ENCODE measurements at regions not wholly inside any gene's neighbourhood (a gene's known extent, or its start where the extent isn't known, plus 50 kb on each side); places are given as distances from the start of the nearest gene placed in this dataset.

DNA sequence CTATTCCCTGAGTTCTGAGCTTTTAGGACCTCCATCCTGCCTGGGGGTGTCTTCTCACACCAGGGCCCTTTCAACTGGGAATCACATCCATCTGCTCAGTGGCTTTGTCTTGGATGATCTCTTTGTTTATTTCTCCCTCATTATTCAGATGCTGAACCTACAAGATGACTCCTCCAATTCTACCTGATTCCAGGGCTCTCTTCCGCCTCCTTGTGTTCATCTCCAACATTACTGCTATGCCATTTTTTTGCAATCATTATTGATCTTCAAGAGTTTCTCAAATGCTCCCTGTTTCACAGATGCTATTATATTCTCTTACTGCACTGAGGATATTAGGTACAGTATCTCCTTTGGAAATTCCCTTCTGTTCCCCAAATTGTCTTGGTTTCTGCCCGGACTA is 307.7 kb downstream of the SHANK2 start (continued):
- TF ChIP-seq, protein P1, sequence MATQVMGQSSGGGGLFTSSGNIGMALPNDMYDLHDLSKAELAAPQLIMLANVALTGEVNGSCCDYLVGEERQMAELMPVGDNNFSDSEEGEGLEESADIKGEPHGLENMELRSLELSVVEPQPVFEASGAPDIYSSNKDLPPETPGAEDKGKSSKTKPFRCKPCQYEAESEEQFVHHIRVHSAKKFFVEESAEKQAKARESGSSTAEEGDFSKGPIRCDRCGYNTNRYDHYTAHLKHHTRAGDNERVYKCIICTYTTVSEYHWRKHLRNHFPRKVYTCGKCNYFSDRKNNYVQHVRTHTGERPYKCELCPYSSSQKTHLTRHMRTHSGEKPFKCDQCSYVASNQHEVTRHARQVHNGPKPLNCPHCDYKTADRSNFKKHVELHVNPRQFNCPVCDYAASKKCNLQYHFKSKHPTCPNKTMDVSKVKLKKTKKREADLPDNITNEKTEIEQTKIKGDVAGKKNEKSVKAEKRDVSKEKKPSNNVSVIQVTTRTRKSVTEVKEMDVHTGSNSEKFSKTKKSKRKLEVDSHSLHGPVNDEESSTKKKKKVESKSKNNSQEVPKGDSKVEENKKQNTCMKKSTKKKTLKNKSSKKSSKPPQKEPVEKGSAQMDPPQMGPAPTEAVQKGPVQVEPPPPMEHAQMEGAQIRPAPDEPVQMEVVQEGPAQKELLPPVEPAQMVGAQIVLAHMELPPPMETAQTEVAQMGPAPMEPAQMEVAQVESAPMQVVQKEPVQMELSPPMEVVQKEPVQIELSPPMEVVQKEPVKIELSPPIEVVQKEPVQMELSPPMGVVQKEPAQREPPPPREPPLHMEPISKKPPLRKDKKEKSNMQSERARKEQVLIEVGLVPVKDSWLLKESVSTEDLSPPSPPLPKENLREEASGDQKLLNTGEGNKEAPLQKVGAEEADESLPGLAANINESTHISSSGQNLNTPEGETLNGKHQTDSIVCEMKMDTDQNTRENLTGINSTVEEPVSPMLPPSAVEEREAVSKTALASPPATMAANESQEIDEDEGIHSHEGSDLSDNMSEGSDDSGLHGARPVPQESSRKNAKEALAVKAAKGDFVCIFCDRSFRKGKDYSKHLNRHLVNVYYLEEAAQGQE (IDR thresholded peaks at IDR 0.05) = no peak
- no peak for TF ChIP-seq GABPA (IDR thresholded peaks at IDR 0.05 in 1 of 2, conservative IDR thresholded peaks at IDR 0.05 in 1 of 2)
- TF ChIP-seq HNF4G (IDR thresholded peaks at IDR 0.05) = no peak
- no peak for TF ChIP-seq YY1 (IDR thresholded peaks at IDR 0.05)
- no peak for TF ChIP-seq EGR1 (IDR thresholded peaks at IDR 0.05; ENCODE audit: low read depth in 2 of 2)
- TF ChIP-seq, protein P2, sequence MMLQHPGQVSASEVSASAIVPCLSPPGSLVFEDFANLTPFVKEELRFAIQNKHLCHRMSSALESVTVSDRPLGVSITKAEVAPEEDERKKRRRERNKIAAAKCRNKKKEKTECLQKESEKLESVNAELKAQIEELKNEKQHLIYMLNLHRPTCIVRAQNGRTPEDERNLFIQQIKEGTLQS (IDR thresholded peaks at IDR 0.05) = no peak
- no peak for TF ChIP-seq TAF1 (conservative IDR thresholded peaks at IDR 0.05)
- TF ChIP-seq HNF4A (conservative IDR thresholded peaks at IDR 0.05) = no peak

DNA sequence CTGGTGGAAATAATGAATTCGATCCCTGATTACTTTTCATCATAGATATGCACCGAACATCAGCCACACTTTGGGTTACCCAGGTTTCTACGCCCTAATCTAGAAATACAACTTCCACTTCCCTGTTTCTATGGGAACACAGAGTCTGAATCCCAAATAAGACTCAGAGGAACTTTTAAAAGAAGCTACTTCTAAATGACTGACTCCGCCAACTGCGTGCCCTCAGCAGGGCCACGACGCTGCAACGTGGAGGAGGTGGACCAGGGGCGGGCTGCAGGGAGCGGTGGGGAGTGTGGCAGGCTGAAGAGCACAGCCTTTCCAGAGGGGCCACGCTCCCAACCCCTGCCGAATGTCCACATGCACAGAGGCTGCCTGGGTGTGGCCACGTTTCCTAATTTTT is 304.0 kb downstream of the SHANK2 start:
- Histone ChIP-seq H3K36me3 (ENCODE audit: control insufficient read depth in 4 of 4, insufficient read depth in 3 of 4, low read depth in 1 of 4, low read length in 3 of 4) (no peaks in the 10 kb centered on the region), H3K27ac (ENCODE audit: low read depth in 1 of 2, low read length in 2 of 2) (no peak overlapping the region), H3K9me3 (ENCODE audit: control insufficient read depth in 4 of 4, low read length in 3 of 4) (no peaks in the 10 kb centered on the region), H3K9ac (ENCODE audit: low read depth in 1 of 2, low read length in 2 of 2) (no peak overlapping the region), H3K27me3 (ENCODE audit: control insufficient read depth in 4 of 4, insufficient read depth in 4 of 4, low read length in 3 of 4) (no peaks in the 10 kb centered on the region), H3K4me3 (ENCODE audit: low read depth in 1 of 3, low read length in 3 of 3) (no peak overlapping the region), H3K4me1 (ENCODE audit: control insufficient read depth in 4 of 4, insufficient read depth in 4 of 4, low read length in 3 of 4) (peaks cover 2 to 15% (median 9%) of the 10 kb centered on the region in 4 donors)
- WGBS = 89% methylated on average over 13 of the region's 13 CpGs
- DNase-seq (ENCODE audit: low spot score) = no peak
- no peak for TF ChIP-seq EGR1 (IDR thresholded peaks at IDR 0.05; ENCODE audit: low read depth in 2 of 2)
- TF ChIP-seq, protein P1 (IDR thresholded peaks at IDR 0.05) = no peak
- TF ChIP-seq YY1 (IDR thresholded peaks at IDR 0.05) = no peak
- no peak for TF ChIP-seq HNF4A (conservative IDR thresholded peaks at IDR 0.05)
- TF ChIP-seq, protein P3, sequence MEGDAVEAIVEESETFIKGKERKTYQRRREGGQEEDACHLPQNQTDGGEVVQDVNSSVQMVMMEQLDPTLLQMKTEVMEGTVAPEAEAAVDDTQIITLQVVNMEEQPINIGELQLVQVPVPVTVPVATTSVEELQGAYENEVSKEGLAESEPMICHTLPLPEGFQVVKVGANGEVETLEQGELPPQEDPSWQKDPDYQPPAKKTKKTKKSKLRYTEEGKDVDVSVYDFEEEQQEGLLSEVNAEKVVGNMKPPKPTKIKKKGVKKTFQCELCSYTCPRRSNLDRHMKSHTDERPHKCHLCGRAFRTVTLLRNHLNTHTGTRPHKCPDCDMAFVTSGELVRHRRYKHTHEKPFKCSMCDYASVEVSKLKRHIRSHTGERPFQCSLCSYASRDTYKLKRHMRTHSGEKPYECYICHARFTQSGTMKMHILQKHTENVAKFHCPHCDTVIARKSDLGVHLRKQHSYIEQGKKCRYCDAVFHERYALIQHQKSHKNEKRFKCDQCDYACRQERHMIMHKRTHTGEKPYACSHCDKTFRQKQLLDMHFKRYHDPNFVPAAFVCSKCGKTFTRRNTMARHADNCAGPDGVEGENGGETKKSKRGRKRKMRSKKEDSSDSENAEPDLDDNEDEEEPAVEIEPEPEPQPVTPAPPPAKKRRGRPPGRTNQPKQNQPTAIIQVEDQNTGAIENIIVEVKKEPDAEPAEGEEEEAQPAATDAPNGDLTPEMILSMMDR (IDR thresholded peaks at IDR 0.05; ENCODE audit: low read depth, low read length, missing input control) = no peak
- no peak for TF ChIP-seq RAD21 (IDR thresholded peaks at IDR 0.05)
- TF ChIP-seq TAF1 (conservative IDR thresholded peaks at IDR 0.05) = no peak
- TF ChIP-seq GABPA (IDR thresholded peaks at IDR 0.05 in 1 of 2, conservative IDR thresholded peaks at IDR 0.05 in 1 of 2) = no peak

All from liver (tissue), 8 donors.